IMR-90 (cell line): ENCODE measurements at regions not wholly inside any gene's neighbourhood (a gene's known extent, or its start where the extent isn't known, plus 50 kb on each side); places are given as distances from the start of the nearest gene placed in this dataset.

Experiments used
- ATAC-seq: fragments of 200-7000 bp; cut with Tn5 transposase; 2 replicates; pipeline ENCODE4 v1.9.1; 2020; ENCODE audit warnings: low read depth, mild to moderate bottlenecking, moderate library complexity
- BruUV-seq: library from RNA; stranded (reverse); fragments of 400-500 nt; replicated peaks from 2 replicates; lab custom pipeline; 2021; lab: Mats Ljungman, UMichigan
- CTCF ChIA-PET: fragments of 300-600 bp; formaldehyde crosslinking; extraction: SDS; loops from one replicate; lab custom pipeline; 2021; ENCODE audit warnings: antibody characterized with exemption; lab: Yijun Ruan, JAX
- POLR2A ChIA-PET: fragments of 300-600 bp; sonication (Branson Sonifier 250); formaldehyde crosslinking; loops from one replicate; lab custom pipeline; 2022; ENCODE audit warnings: antibody characterized with exemption; ENCODE audit not compliant: unreplicated experiment; lab: Charles Lee
- DNase-seq: peaks from one replicate; pipeline ENCODE4 v3.0.0; 2013
- H2AFZ ChIP-seq: replicated peaks from 2 replicates; pipeline ENCODE3; 2013; ENCODE audit warnings: low read length, mild to moderate bottlenecking; ENCODE audit not compliant: poor library complexity
- H2AK5ac ChIP-seq: 2 replicates; pipeline ENCODE4 v1.6.1; 2013; ENCODE audit warnings: low read depth, low read length, inconsistent platforms
- H2AK9ac ChIP-seq: replicated peaks from 2 replicates; pipeline ENCODE3; 2013; ENCODE audit warnings: mild to moderate bottlenecking, low read depth, low read length, moderate library complexity; ENCODE audit not compliant: poor library complexity
- H2BK120ac ChIP-seq: 2 replicates; pipeline ENCODE4 v1.6.1; 2013; ENCODE audit warnings: low read depth, low read length, inconsistent platforms
- H2BK15ac ChIP-seq: 3 replicates; pipeline ENCODE4 v1.6.1; 2013; ENCODE audit warnings: low read depth, low read length, inconsistent platforms
- H2BK20ac ChIP-seq: 2 replicates; pipeline ENCODE4 v1.6.1; 2013; ENCODE audit warnings: low read depth, mild to moderate bottlenecking, inconsistent platforms, low read length, moderate library complexity
- H2BK5ac ChIP-seq: 2 replicates; pipeline ENCODE4 v1.6.1; 2013; ENCODE audit warnings: mild to moderate bottlenecking, low read depth, low read length, inconsistent platforms; ENCODE audit not compliant: poor library complexity, severe bottlenecking
- H3K14ac ChIP-seq: replicated peaks from 2 replicates; pipeline ENCODE4 v1.6.1; 2013; ENCODE audit warnings: low read depth, low read length, inconsistent platforms
- H3K18ac ChIP-seq: 2 replicates; pipeline ENCODE4 v1.6.1; 2013; ENCODE audit warnings: low read depth, low read length, control low read depth
- H3K23ac ChIP-seq: 2 replicates; pipeline ENCODE4 v1.6.1; 2013; ENCODE audit warnings: low read depth, low read length, inconsistent platforms
- H3K27ac ChIP-seq: 2 replicates; pipeline ENCODE4 v1.5.1; 2013; ENCODE audit warnings: mild to moderate bottlenecking, control low read depth, low read length; ENCODE audit not compliant: insufficient read depth
- H3K27me3 ChIP-seq: 2 replicates; pipeline ENCODE4 v1.6.1; 2013; ENCODE audit warnings: low read length; ENCODE audit not compliant: control insufficient read depth, insufficient read depth
- H3K36me3 ChIP-seq: 2 replicates; pipeline ENCODE4 v1.6.1; 2013; ENCODE audit warnings: low read length, mixed read lengths; ENCODE audit not compliant: control insufficient read depth, insufficient read depth
- H3K4ac ChIP-seq: 2 replicates; pipeline ENCODE4 v1.6.1; 2013; ENCODE audit warnings: low read depth, low read length, inconsistent platforms
- H3K4me1 ChIP-seq: 2 replicates; pipeline ENCODE4 v1.6.1; 2013; ENCODE audit warnings: low read length, mixed read lengths; ENCODE audit not compliant: control insufficient read depth, insufficient read depth
- H3K4me2 ChIP-seq: 2 replicates; pipeline ENCODE4 v1.6.1; 2013; ENCODE audit warnings: low read depth, mild to moderate bottlenecking, control low read depth, low read length, moderate library complexity
- H3K4me3 ChIP-seq: 2 replicates; pipeline ENCODE4 v1.5.1; 2013; ENCODE audit warnings: low read depth, mild to moderate bottlenecking, control low read depth, low read length, moderate library complexity; ENCODE audit not compliant: insufficient read depth
- H3K56ac ChIP-seq: 2 replicates; pipeline ENCODE4 v1.6.1; 2013; ENCODE audit warnings: low read length, inconsistent platforms; ENCODE audit not compliant: insufficient read depth; ENCODE audit errors: extremely low read depth
- H3K79me1 ChIP-seq, 2 experiments: 2 replicates each; pipeline ENCODE4 v1.6.1; 2013; ENCODE audit warnings: low read length in 2 of 2, inconsistent platforms in 1 of 2, low read depth in 1 of 2
- H3K9ac ChIP-seq: 2 replicates; pipeline ENCODE4 v1.6.1; 2013; ENCODE audit warnings: low read depth, low read length, control low read depth
- H3K9me1 ChIP-seq: 2 replicates; pipeline ENCODE4 v1.6.1; 2013; ENCODE audit warnings: low read length, inconsistent platforms; ENCODE audit not compliant: insufficient read depth
- H3K9me3 ChIP-seq: 2 replicates; pipeline ENCODE4 v1.6.1; 2013; ENCODE audit warnings: low read length; ENCODE audit not compliant: control insufficient read depth, insufficient read depth
- H4K20me1 ChIP-seq: 2 replicates; pipeline ENCODE4 v1.6.1; 2013; ENCODE audit warnings: low read length, inconsistent platforms; ENCODE audit not compliant: insufficient read depth
- H4K5ac ChIP-seq: 2 replicates; pipeline ENCODE4 v1.6.1; 2013; ENCODE audit warnings: mild to moderate bottlenecking, low read depth, low read length, control low read depth
- H4K8ac ChIP-seq, 2 experiments: 2 replicates each; pipeline ENCODE4 v1.6.1; 2013; ENCODE audit warnings: low read depth in 2 of 2, low read length in 2 of 2, control low read depth in 1 of 2, inconsistent platforms in 1 of 2
- H4K91ac ChIP-seq: 2 replicates; pipeline ENCODE4 v1.6.1; 2013; ENCODE audit warnings: low read depth, low read length, inconsistent platforms; ENCODE audit not compliant: insufficient read depth
- BHLHE40 ChIP-seq: fragments of 150-350 bp; IDR thresholded peaks from 2 replicates; pipeline ENCODE4 v1.6.1; 2016; ENCODE audit warnings: mild to moderate bottlenecking, low read depth, low read length
- CEBPB ChIP-seq: IDR thresholded peaks from 2 replicates; pipeline ENCODE4 v1.6.1; 2012; ENCODE audit warnings: low read depth, low read length, improper control_type of control experiment
- CHD1 ChIP-seq: IDR thresholded peaks from 2 replicates; pipeline ENCODE4 v1.6.1; 2012; ENCODE audit warnings: low read depth, low read length, improper control_type of control experiment
- CTCF ChIP-seq: conservative IDR thresholded peaks from 2 replicates; pipeline ENCODE4 v1.5.1; 2012; ENCODE audit warnings: mild to moderate bottlenecking, low read depth, low read length, improper control_type of control experiment
- ELK1 ChIP-seq: fragments of 150-350 bp; IDR thresholded peaks from 2 replicates; pipeline ENCODE4 v1.6.1; 2016; ENCODE audit warnings: low read depth, mild to moderate bottlenecking, low read length, moderate library complexity, borderline replicate concordance
- FOS ChIP-seq: fragments of 150-350 bp; IDR thresholded peaks from 2 replicates; pipeline ENCODE4 v1.6.1; 2016; ENCODE audit warnings: low read depth, low read length
- MAFK ChIP-seq: IDR thresholded peaks from 2 replicates; pipeline ENCODE4 v1.6.1; 2012; ENCODE audit warnings: low read depth, low read length, improper control_type of control experiment
- MAZ ChIP-seq: IDR thresholded peaks from 2 replicates; pipeline ENCODE4 v1.6.1; 2012; ENCODE audit warnings: low read depth, mild to moderate bottlenecking, low read length, improper control_type of control experiment, moderate library complexity, borderline replicate concordance
- MXI1 ChIP-seq: IDR thresholded peaks from 2 replicates; pipeline ENCODE4 v1.6.1; 2012; ENCODE audit warnings: low read depth, mild to moderate bottlenecking, low read length, moderate library complexity, borderline replicate concordance
- NFE2L2 ChIP-seq: fragments of 150-350 bp; IDR thresholded peaks from 2 replicates; pipeline ENCODE4 v1.6.1; 2016; ENCODE audit warnings: low read depth, mild to moderate bottlenecking, low read length
- POLR2A ChIP-seq: IDR thresholded peaks from 2 replicates; pipeline ENCODE4 v1.6.1; 2012; ENCODE audit warnings: mild to moderate bottlenecking, low read depth, low read length
- RAD21 ChIP-seq: IDR thresholded peaks from 2 replicates; pipeline ENCODE4 v1.6.1; 2012; ENCODE audit warnings: low read length, improper control_type of control experiment
- RCOR1 ChIP-seq: IDR thresholded peaks from 2 replicates; pipeline ENCODE4 v1.6.1; 2012; ENCODE audit warnings: mild to moderate bottlenecking, low read length, improper control_type of control experiment; ENCODE audit not compliant: insufficient replicate concordance
- RFX5 ChIP-seq: IDR thresholded peaks from 2 replicates; pipeline ENCODE4 v1.8.0; 2012; ENCODE audit warnings: low read depth, mild to moderate bottlenecking, low read length, moderate library complexity
- SMC3 ChIP-seq: fragments of 150-350 bp; IDR thresholded peaks from 2 replicates; pipeline ENCODE4 v1.6.1; 2016; ENCODE audit warnings: low read depth, mild to moderate bottlenecking, antibody characterized with exemption, low read length, moderate library complexity
- USF2 ChIP-seq: fragments of 150-350 bp; IDR thresholded peaks from 2 replicates; pipeline ENCODE4 v1.6.1; 2017; ENCODE audit warnings: mild to moderate bottlenecking, antibody characterized with exemption, low read length, low read depth
- WGBS, 2 experiments: methylation state at CpG; one replicate each; pipeline versions ENCODE4 v1.1.5 to v1.1.7; 2013; ENCODE audit warnings: missing lambda C conversion rate in 2 of 2; ENCODE audit not compliant: insufficient read length in 1 of 2; ENCODE audit errors: extremely low coverage in 2 of 2; 5-methylcytosine and 5-hydroxymethylcytosine counted together
- dilution Hi-C: fragments of 300-500 bp; cut with HindIII; formaldehyde crosslinking; loops from one replicate; pipeline ENCODE4 v1.14.3; 2018; ENCODE audit warnings: low sequenced_read_pairs; ENCODE audit not compliant: unreplicated experiment
- in situ Hi-C: fragments of 300-500 bp; cut with MboI; formaldehyde crosslinking; loops from 3 replicates; pipeline ENCODE4 v1.14.3; 2019; ENCODE audit warnings: low sequenced_read_pairs, inconsistent platforms, mixed read lengths
- intact Hi-C: fragments of 100-400 bp; cut with micrococcal nuclease; formaldehyde crosslinking; loops from 2 replicates; pipeline ENCODE4 v1.10.0; 2022

- no TSS peak for BruUV-seq
- no peak overlapping the region for H3K14ac ChIP-seq
- in situ Hi-C loops: no loop called here
- no peak overlapping the region for H2BK20ac ChIP-seq
- no peak overlapping the region for H4K8ac ChIP-seq
- CTCF ChIA-PET: no interaction called here
- H2BK120ac ChIP-seq: 0 out of 2 replicates have a peak overlapping the region, but pooled peaks have one; percentile 49
- H2BK5ac ChIP-seq: no peak overlapping the region
- H2BK15ac ChIP-seq: no peak overlapping the region; the same call in 2 of the 3 replicates
- POLR2A ChIA-PET: no interaction called here
- TF ChIP-seq RCOR1 (no peak), RFX5 (no peak), BHLHE40 (no peak), POLR2A (no peak), SMC3 (no peak), ELK1 (no peak), MAZ (no peak), MAFK (no peak), FOS (no peak), CHD1 (no peak), USF2 (no peak), CEBPB (no peak), CTCF (no peak), NFE2L2 (no peak), MXI1 (no peak), RAD21 (no peak)
- no peak for DNase-seq
- no peak overlapping the region for H3K4me2 ChIP-seq
- peak overlapping the region; percentile 45 for H2AFZ ChIP-seq
- no peak overlapping the region for H2AK9ac ChIP-seq
- no peaks in the 10 kb centered on the region for H3K9me3 ChIP-seq
- H4K91ac ChIP-seq: no peak overlapping the region
- ATAC-seq: no peak
- no peaks in the 10 kb centered on the region for H3K27me3 ChIP-seq
- H3K9me1 ChIP-seq: no peaks in the 10 kb centered on the region
- no peaks in the 10 kb centered on the region for H3K36me3 ChIP-seq
- H2AK5ac ChIP-seq: no peak overlapping the region
- no peak overlapping the region for H3K18ac ChIP-seq
- no peak overlapping the region for H3K9ac ChIP-seq
- no peak overlapping the region for H3K23ac ChIP-seq
- dilution Hi-C loops: no loop called here
- H3K27ac ChIP-seq: no peak overlapping the region
- no peaks in the 10 kb centered on the region for H4K20me1 ChIP-seq
- H3K79me1 ChIP-seq: no peaks in the 10 kb centered on the region
- WGBS, 2 experiments: 100% methylated on average over 1 of the region's 15 CpGs; no CpG with 5 or more reads in 1 of the 2 experiments
- intact Hi-C loops: no loop called here
- H4K5ac ChIP-seq: no peak overlapping the region
- H3K4me1 ChIP-seq: peaks cover 2% of the 10 kb centered on the region; the same call in 1 of the 2 replicates
- no peak overlapping the region for H3K56ac ChIP-seq
- H3K4me3 ChIP-seq: no peak overlapping the region
- H3K4ac ChIP-seq: no peak overlapping the region
These were observed 231.5 kb downstream of the FAT4 start for GRCh38 chr4:125546272-125546671.
